Myocyte (in vitro differentiated cells): ENCODE measurements at regions not wholly inside any gene's neighbourhood (a gene's known extent, or its start where the extent isn't known, plus 50 kb on each side); places are given as distances from the start of the nearest gene placed in this dataset.

Experiments
- DNase-seq: peaks from one replicate; pipeline ENCODE4 v3.0.0-alpha.2; 2012; ENCODE audit warnings: low read depth

- DNase-seq: no peak
Observed at GRCh38 chr21:32881458-32881857, 109.9 kb upstream of the PAXBP1 start.

GRCh38 chr21:32884062-32884461, 112.5 kb upstream of the PAXBP1 start:
- DNase-seq: no peak

- no peak for DNase-seq
Observed at GRCh38 chr21:32886339-32886738, 114.8 kb upstream of the PAXBP1 start.

GRCh38 chr21:32887026-32887425, 115.5 kb upstream of the PAXBP1 start:
- DNase-seq: peak; percentile 85

- no peak for DNase-seq
Observed at GRCh38 chr21:32888971-32889370, 117.4 kb upstream of the PAXBP1 start.

GRCh38 chr21:32889596-32889995, 118.0 kb upstream of the PAXBP1 start:
- DNase-seq: peak; percentile 34

GRCh38 chr21:32894321-32894720, 122.8 kb upstream of the PAXBP1 start:
- no peak for DNase-seq

GRCh38 chr21:32900814-32901213, 124.9 kb upstream of the OLIG2 start:
- DNase-seq: peak; percentile 9

GRCh38 chr21:32907521-32907920, 118.2 kb upstream of the OLIG2 start:
- no peak for DNase-seq

- DNase-seq: no peak
Observed at GRCh38 chr21:32908534-32908933, 117.2 kb upstream of the OLIG2 start.

GRCh38 chr21:32909393-32909792, 116.3 kb upstream of the OLIG2 start:
- DNase-seq: no peak

- no peak for DNase-seq
Observed at GRCh38 chr21:32914424-32915039, 111.2 kb upstream of the OLIG2 start.

- DNase-seq: no peak
Observed at GRCh38 chr21:32915099-32915498, 110.6 kb upstream of the OLIG2 start.

GRCh38 chr21:32916088-32916487, 109.6 kb upstream of the OLIG2 start:
- DNase-seq: no peak

GRCh38 chr21:32916522-32917099, 109.1 kb upstream of the OLIG2 start:
- no peak for DNase-seq

GRCh38 chr21:32917362-32918135, 108.2 kb upstream of the OLIG2 start:
- DNase-seq: no peak

- no peak for DNase-seq
Observed at GRCh38 chr21:32918478-32919120, 107.1 kb upstream of the OLIG2 start.

- no peak for DNase-seq
Observed at GRCh38 chr21:32920474-32920873, 105.3 kb upstream of the OLIG2 start.

GRCh38 chr21:32921632-32922230, 104.0 kb upstream of the OLIG2 start:
- DNase-seq: no peak

GRCh38 chr21:32925098-32925497, 100.6 kb upstream of the OLIG2 start:
- no peak for DNase-seq

- no peak for DNase-seq
Observed at GRCh38 chr21:32929633-32930038, 96.1 kb upstream of the OLIG2 start.

GRCh38 chr21:32930673-32931072, 95.1 kb upstream of the OLIG2 start:
- DNase-seq: peak; percentile 22
